Vagina (tissue), 2 donors: ENCODE measurements at regions not wholly inside any gene's neighbourhood (a gene's known extent, or its start where the extent isn't known, plus 50 kb on each side); places are given as distances from the start of the nearest gene placed in this dataset.

Experiments
- CTCF ChIP-seq, 3 experiments: fragments of 450-650 bp in 2 of 3; fragments of 200-600 bp in 1 of 3; sonication (generic) in 1 of 3; IDR thresholded peaks; one replicate each; pipeline ENCODE4 v1.5.1; 2017 to 2019; ENCODE audit warnings: antibody characterized with exemption in 3 of 3, mild to moderate bottlenecking in 2 of 3, moderate library complexity in 2 of 3
- POLR2A ChIP-seq, 2 donors: fragments of 450-650 bp; IDR thresholded peaks; one replicate each; pipeline ENCODE4 v1.6.1; 2017; ENCODE audit warnings: antibody characterized with exemption in 2 of 2, mild to moderate bottlenecking in 2 of 2, moderate library complexity in 2 of 2

- TF ChIP-seq CTCF (IDR thresholded peaks at IDR 0.05) (no peak), POLR2A (IDR thresholded peaks at IDR 0.05) (no peak)
These were observed 52.6 kb upstream of the ELF5 start for GRCh38 chr11:34566208-34566551.
